Prostate gland (tissue), 2 donors: ENCODE measurements at regions not wholly inside any gene's neighbourhood (a gene's known extent, or its start where the extent isn't known, plus 50 kb on each side); places are given as distances from the start of the nearest gene placed in this dataset.

Experiments
- CTCF ChIP-seq, 4 experiments: fragments of 200-600 bp in 2 of 4; fragments of 450-650 bp in 2 of 4; sonication (generic) in 2 of 4; IDR thresholded peaks; 1 replicate in 3 of 4; 2 replicates in 1 of 4; pipeline ENCODE4 v1.5.1; 2016 to 2019; ENCODE audit warnings: antibody characterized with exemption in 4 of 4, mild to moderate bottlenecking in 2 of 4, moderate library complexity in 2 of 4
- POLR2AphosphoS5 ChIP-seq: sonication (generic); formaldehyde crosslinking; IDR thresholded peaks from one replicate; pipeline ENCODE4 v1.6.1; 2017; ENCODE audit warnings: antibody characterized with exemption

DNA sequence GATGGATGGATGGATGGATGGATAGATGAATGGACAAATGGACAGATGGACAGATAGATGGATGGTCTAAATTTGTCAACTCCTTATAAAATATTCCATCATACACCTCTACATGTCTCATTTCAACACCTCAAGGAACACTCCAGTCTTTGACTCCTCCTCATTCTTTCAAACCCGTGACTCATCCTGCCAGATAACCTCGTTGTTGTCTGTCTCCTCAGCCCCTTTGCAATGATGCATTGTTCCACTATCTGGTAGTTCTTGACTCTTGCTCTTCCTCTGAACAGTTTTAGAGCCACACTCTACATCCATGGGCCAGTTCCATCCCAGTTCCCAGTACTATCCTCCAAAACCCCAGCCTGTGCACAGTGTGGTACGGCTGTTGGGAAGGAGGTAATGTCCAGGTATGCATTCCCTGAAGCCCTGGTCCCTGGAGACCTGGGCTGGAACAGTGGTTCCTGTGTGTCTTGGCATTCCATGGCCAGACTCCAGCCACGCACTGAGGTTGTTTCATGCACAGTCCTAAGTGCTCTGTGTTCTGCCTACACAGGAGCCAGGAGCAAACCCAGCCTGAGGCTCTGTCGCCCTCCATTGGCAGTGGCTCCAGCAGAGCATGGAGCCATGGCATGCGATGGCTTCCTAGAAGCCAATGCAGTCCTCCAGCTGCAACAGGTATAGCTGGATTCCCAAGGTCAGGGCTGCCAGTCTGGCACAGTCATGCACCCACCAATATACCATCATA, 105.7 kb downstream of the C17orf67 start:
- TF ChIP-seq CTCF (IDR thresholded peaks at IDR 0.05) = no peak
- no peak for TF ChIP-seq POLR2AphosphoS5
